ENCODE measurements at regions not wholly inside any gene's neighbourhood (a gene's known extent, or its start where the extent isn't known, plus 50 kb on each side); places are given as distances from the start of the nearest gene placed in this dataset.

DNA sequence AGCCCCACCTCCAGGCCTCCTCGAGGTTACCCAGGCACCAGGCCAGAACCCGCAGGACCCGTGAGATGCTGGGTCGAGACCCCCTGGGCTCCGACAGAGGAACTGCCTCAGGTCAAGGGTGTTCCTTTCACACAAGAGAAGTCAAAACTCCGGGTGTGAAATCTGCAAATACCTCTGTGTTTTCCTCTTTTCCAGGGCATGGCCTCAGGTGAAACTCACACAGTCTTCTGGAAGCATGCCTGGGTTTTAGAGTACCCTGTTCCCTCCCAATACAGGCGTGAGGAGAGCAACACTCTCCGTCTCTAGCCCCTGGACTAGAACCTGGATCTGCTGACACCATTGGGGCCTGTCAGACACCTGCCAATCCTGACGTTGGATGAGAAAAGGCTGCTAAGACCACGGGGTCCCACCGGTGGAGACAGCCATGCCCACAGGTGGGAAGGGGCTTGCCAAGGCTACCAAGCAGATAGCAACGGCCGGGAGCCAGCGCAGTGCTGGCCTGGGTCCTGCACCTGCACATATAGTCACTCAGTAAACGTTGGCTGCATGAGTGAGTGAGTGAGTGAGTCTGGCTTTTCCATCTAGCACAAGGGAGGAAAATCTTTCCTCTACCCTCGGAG is 182.0 kb upstream of the PPP1R26 start:
- TF ChIP-seq CTCF (IDR thresholded peaks at IDR 0.05) (no peak), POLR2A (IDR thresholded peaks at IDR 0.05) (no peak)
